SW480 (cell line): ENCODE measurements at regions not wholly inside any gene's neighbourhood (a gene's known extent, or its start where the extent isn't known, plus 50 kb on each side); places are given as distances from the start of the nearest gene placed in this dataset.

ENCODE experiments used
- DNase-seq: peaks from one replicate; pipeline ENCODE4 v3.0.0-alpha.2; 2016; ENCODE audit warnings: low spot score

- DNase-seq, result no peak
These were observed 59.0 kb upstream of the MED9 start for GRCh38 chr17:17417718-17418181.

DNA sequence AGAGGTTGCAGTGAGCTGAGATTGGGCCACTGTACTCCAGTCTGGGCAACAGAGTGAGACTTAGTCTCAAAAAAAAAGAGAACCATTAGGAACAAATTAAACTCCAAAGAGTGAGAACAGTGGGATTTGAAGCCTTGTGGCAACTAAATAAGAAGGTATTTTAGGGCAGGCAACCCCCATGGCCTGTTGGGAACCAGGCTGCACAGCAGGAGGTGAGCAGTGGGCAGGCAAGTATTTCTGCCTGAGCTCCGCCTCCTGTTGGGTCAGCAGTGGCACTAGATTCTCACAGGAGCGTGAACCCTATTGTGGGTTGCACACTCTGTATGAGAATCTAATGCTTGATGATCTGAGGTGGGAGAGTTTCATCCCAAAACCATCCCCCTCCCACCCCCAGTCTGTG is 57.6 kb upstream of the MED9 start:
- DNase-seq, result no peak

- no peak for DNase-seq
These were observed 57.2 kb upstream of the MED9 start for GRCh38 chr17:17419631-17420030.

DNA sequence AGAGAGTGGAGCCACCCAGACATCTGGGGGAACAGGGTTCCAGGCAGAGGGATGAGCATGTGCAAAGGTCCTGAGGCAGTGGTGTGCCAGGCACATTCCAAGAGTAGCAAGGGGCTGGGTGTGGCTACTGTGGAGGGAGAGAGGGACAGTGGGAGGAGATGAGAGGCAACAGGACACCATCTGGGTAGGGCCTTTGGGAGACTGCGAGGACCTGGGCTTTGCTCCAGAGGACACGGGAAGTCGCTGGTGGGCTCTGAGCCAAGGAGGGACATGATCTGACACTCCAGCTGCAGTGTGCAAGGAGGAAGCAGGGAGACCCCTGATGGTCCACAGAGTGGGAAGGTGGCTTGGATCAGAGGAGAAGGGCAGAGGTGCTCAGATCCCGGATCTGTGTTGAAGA is 56.7 kb upstream of the MED9 start:
- no peak for DNase-seq

DNA sequence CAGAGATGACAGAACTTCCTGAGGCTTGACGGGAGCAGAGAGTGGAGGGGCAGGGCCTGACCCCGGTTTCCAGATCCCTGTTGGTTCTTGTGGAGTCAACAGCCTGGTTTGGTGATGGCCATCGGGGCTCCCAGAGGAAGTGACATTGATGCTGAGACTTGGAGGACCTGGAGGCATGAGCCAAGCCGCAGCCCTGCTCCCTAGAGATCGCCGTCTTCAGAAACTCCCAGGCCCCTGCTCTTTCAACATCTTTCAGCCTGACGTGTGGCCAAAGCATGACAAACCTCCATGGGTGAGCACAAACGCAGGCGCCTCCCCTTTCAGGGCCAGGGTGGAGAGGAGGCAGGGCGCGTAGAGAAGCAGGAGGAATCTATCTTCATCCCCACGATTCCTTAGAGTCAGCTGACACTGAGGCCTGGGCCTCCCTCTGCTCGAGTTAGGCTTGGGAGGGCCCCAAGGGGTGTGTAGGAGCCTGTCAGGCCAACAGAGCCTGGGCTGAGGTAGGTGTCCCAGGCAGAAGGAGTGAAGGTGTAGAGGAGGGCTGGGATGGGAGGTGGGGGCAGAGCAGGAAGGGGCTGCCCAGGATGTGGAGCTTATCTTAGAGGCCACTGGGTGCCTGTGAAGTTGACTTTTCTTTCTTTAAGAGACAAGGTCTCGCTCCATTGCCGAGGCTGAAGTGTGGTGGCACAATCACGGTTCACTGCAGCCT is 56.1 kb upstream of the MED9 start:
- DNase-seq, result no peak

DNA sequence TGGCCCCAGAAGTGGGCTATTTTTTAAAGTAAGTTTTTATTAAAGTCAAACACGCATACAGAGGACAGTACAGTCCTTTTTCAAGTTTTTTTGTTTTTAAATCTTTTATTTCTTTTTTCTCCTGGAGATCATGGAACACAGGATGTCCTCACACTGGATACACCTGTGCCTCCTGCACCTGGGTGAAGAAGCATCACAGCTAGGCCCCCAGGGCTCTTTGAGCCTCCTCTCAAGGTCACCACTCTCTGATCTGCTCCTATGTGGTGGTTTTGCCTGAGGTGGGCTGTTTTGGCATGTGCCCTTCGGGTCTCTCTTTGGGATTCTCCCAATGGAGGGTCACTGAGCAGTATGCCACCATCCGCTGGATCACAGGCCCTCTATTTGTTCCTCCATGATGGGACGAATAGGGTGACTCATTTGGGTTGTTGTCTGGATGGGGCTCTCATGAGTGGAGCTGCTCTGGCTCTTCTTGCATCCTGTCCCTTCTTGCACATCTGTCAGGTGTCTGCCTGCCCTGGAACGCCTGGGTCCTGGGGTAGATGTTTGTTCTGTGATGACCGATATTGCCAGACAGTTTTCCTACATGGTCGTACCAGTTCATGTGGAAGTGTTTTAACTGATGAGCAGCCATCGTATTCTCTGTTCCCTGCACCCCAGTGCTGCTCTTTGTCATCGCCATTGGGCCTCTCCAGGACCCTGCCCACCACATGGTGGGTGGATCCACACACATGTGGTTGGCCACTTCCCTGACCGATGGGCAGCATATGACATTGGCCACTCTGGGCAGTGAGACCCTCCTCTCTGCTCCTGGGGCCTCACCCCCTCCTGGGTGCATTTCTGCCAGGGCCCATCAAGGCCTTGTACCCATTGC is 55.2 kb upstream of the MED9 start:
- DNase-seq, result no peak

DNA sequence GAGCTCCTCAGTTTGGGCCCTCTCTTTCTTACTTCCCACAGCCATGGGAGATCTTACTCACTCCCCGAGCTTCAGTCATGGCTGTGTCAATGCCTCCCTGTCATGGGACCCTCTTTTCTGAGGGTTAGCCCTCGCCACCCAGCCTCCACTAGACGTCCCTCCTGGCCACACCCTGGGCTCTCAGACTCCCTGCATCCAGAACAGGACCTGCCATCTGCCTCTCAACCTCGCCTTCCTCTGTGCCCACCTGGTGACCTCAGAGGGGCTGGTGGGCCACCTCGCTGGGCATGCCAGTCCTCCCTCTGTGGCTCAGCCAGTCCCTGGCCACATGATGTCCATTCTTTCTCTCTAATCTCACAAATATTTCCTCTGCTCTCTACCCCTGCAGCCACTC is 54.6 kb upstream of the MED9 start:
- DNase-seq, result no peak

GRCh38 chr17:17422641-17423040 is 54.2 kb upstream of the MED9 start:
- no peak for DNase-seq

- DNase-seq, result no peak
These were observed 53.1 kb upstream of the MED9 start for GRCh38 chr17:17423656-17424055.

GRCh38 chr17:17424552-17424951 is 52.2 kb upstream of the MED9 start:
- DNase-seq, result no peak

DNA sequence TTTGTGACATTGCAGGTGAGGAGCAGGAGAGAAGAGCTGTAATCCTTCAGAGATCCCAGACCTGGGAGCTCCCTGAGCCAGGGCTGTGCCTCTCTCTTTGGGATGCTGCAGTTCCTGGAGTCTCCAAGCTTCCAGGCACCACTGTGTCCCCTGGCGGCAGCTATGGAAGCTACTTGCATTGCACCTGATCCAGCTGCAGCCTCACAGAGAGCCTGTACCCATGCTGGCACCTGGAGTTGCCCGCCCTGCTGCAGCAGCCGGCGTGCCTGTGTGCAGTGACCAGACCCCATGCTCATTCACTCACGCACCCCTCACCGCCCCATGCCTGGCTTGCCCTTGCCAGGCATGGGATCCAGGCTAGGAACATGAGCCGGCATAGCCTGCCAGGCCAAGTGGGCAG is 51.8 kb upstream of the MED9 start:
- DNase-seq, result no peak

GRCh38 chr17:17425591-17425990 is 51.2 kb upstream of the MED9 start:
- DNase-seq, result no peak

- no peak for DNase-seq
These were observed 50.6 kb upstream of the MED9 start for GRCh38 chr17:17426184-17426583.
